ENCODE measurements at regions not wholly inside any gene's neighbourhood (a gene's known extent, or its start where the extent isn't known, plus 50 kb on each side); places are given as distances from the start of the nearest gene placed in this dataset.
"Not testable (repeated sequence)": the region's sequence is repeated elsewhere in the genome, so short reads cannot be mapped to it uniquely, and the experiment has no call there.

DNA sequence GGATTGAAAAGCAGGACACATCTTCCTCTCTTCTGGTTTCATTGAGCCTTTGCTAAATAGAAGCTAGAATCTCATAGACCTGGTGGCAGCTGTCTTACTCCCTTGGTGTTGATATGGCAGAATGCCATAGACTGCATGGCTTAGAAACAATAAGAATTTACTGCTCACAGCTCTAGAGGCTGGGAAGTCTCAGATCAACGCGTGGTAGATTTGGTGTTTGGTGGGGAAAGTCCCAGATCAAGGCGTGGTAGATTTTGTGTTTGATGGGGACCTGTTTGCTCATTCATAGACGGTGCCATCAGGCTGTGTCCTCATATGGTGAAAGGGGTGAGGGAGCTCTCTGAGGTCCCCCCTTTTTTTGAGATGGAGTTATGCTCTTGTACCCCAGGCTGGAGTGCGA is 57.6 kb upstream of the PPP2R3B start:
- Histone ChIP-seq H3K4me1 (no peaks in the 10 kb centered on the region), H3K27me3 (no peaks in the 10 kb centered on the region), H3K4me3 (no peak overlapping the region), H3K27ac (no peak overlapping the region), H3K36me3 (no peaks in the 10 kb centered on the region), H3K9me3 (no peaks in the 10 kb centered on the region)
- TF ChIP-seq, protein P1, sequence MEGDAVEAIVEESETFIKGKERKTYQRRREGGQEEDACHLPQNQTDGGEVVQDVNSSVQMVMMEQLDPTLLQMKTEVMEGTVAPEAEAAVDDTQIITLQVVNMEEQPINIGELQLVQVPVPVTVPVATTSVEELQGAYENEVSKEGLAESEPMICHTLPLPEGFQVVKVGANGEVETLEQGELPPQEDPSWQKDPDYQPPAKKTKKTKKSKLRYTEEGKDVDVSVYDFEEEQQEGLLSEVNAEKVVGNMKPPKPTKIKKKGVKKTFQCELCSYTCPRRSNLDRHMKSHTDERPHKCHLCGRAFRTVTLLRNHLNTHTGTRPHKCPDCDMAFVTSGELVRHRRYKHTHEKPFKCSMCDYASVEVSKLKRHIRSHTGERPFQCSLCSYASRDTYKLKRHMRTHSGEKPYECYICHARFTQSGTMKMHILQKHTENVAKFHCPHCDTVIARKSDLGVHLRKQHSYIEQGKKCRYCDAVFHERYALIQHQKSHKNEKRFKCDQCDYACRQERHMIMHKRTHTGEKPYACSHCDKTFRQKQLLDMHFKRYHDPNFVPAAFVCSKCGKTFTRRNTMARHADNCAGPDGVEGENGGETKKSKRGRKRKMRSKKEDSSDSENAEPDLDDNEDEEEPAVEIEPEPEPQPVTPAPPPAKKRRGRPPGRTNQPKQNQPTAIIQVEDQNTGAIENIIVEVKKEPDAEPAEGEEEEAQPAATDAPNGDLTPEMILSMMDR (IDR thresholded peaks at IDR 0.05), result no peak
- no peak for TF ChIP-seq POLR2A (IDR thresholded peaks at IDR 0.05)
- DNase-seq, result no peak

GRCh38 chrX:445727-446126 is 59.0 kb upstream of the PPP2R3B start:
- no peak overlapping the region for H3K27ac ChIP-seq
- TF ChIP-seq, protein P1 (IDR thresholded peaks at IDR 0.05), result no peak
- no peak for TF ChIP-seq POLR2A (IDR thresholded peaks at IDR 0.05)
- no peak overlapping the region for H3K4me3 ChIP-seq
- H3K36me3 ChIP-seq, result no peaks in the 10 kb centered on the region
- H3K9me3 ChIP-seq, result no peaks in the 10 kb centered on the region
- no peak for DNase-seq
- H3K4me1 ChIP-seq, result no peaks in the 10 kb centered on the region
- no peaks in the 10 kb centered on the region for H3K27me3 ChIP-seq

DNA sequence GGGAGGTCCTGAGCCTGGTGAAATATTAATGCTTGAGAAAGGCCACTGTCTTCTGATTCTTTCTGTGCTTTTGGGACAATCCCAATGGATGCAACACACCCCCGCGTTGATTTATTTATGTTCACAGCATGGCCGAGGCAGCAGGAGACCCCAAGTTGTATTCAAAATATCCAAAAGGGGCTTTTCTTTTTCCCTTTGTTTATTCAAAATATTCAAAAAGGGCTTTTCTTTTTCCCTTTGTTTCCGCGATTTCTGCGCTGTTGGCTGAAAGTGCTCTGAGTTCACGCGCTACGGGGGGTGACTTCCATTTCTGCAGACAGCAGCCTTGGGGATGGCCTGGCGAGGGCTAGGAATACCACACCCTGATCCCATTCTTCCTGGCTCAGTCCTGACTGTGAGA is 59.5 kb upstream of the PPP2R3B start:
- no peaks in the 10 kb centered on the region for H3K4me1 ChIP-seq
- no peak for TF ChIP-seq POLR2A (IDR thresholded peaks at IDR 0.05)
- TF ChIP-seq, protein P1 (IDR thresholded peaks at IDR 0.05), result no peak

GRCh38 chrX:447052-447451 is 60.3 kb upstream of the PPP2R3B start:
- no peak overlapping the region for H3K27ac ChIP-seq
- no peak for DNase-seq
- no peaks in the 10 kb centered on the region for H3K36me3 ChIP-seq
- no peaks in the 10 kb centered on the region for H3K4me1 ChIP-seq
- H3K4me3 ChIP-seq, result no peak overlapping the region
- no peaks in the 10 kb centered on the region for H3K27me3 ChIP-seq
- no peaks in the 10 kb centered on the region for H3K9me3 ChIP-seq
- TF ChIP-seq, protein P1 (IDR thresholded peaks at IDR 0.05), result no peak
- TF ChIP-seq POLR2A (IDR thresholded peaks at IDR 0.05), result no peak

More for the DNA sequence above, 59.5 kb upstream of the PPP2R3B start:
- Histone ChIP-seq H3K36me3 (no peaks in the 10 kb centered on the region), H3K27me3 (no peaks in the 10 kb centered on the region), H3K4me3 (no peak overlapping the region), H3K27ac (no peak overlapping the region), H3K9me3 (no peaks in the 10 kb centered on the region)
- DNase-seq, result no peak

- DNase-seq, H3K27me3 ChIP-seq, H3K36me3 ChIP-seq, H3K4me3 ChIP-seq, H3K27ac ChIP-seq, H3K9me3 ChIP-seq, H3K4me1 ChIP-seq: not testable (repeated sequence)
Measured at GRCh38 chrX:451750-452149, 65.0 kb upstream of the PPP2R3B start.

- H3K27me3 ChIP-seq, result no peaks in the 10 kb centered on the region
- H3K4me3 ChIP-seq, result no peak overlapping the region
- TF ChIP-seq, protein P1 (IDR thresholded peaks at IDR 0.05), result no peak
- no peak for TF ChIP-seq POLR2A (IDR thresholded peaks at IDR 0.05)
- DNase-seq, result no peak
- H3K9me3 ChIP-seq, result peaks cover 0 to 3% (median 0%) of the 10 kb centered on the region in 4 donors
- H3K4me1 ChIP-seq, result no peaks in the 10 kb centered on the region
- H3K36me3 ChIP-seq, result no peaks in the 10 kb centered on the region
- H3K27ac ChIP-seq, result no peak overlapping the region
Measured at GRCh38 chrX:452598-452997, 65.9 kb upstream of the PPP2R3B start.

DNA sequence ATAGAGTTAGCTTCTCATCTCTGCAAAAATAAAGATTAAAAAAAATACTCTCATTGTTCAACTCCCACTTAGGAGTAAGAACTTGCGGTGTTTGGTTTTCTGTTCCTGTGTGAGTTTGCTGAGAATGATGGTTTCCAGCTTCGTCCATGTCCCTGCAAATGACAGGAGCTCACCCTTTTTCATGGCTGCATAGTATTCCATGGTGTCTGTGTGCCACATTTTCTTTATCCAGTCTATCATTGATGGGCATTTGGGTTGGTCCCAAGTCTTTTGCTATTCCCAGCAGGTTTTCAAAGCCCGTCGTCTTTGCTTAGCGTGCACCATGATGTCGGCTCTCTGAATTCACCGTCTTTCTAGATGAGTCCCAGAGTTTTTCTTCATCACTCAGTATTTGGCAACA is 67.8 kb upstream of the PPP2R3B start:
- H3K9me3 ChIP-seq, H3K27ac ChIP-seq, DNase-seq, H3K4me1 ChIP-seq, H3K4me3 ChIP-seq, H3K36me3 ChIP-seq, H3K27me3 ChIP-seq: not testable (repeated sequence)

Measured in Peyer's patch (tissue), 4 donors.